ENCODE measurements at regions not wholly inside any gene's neighbourhood (a gene's known extent, or its start where the extent isn't known, plus 50 kb on each side); places are given as distances from the start of the nearest gene placed in this dataset.
"Not testable (repeated sequence)": the region's sequence is repeated elsewhere in the genome, so short reads cannot be mapped to it uniquely, and the experiment has no call there.

- H2BK20ac ChIP-seq (ENCODE audit: low read depth, low read length, poor library complexity, severe bottlenecking); H3K23me2 ChIP-seq (ENCODE audit: insufficient read length, low read depth, low read length, poor library complexity, severe bottlenecking); H4K20me1 ChIP-seq (ENCODE audit: control insufficient read depth, insufficient read depth, insufficient read length); H3K23ac ChIP-seq (ENCODE audit: insufficient read length, low read depth, low read length); H2BK5ac ChIP-seq (ENCODE audit: insufficient read length, low read length); H2BK120ac ChIP-seq (ENCODE audit: low read depth, low read length, poor library complexity, severe bottlenecking); H4K91ac ChIP-seq (ENCODE audit: insufficient read length, low read depth, low read length); DNase-seq; H3K27ac Mint-ChIP-seq; H3K4me1 Mint-ChIP-seq; H2AFZ ChIP-seq (ENCODE audit: low read length); H3K4me1 ChIP-seq (ENCODE audit: insufficient read depth, low read length); H3K9ac ChIP-seq (ENCODE audit: extremely low read depth, insufficient read length, low read length); H4K5ac ChIP-seq (ENCODE audit: insufficient read length, low read depth, low read length); H4K8ac ChIP-seq (replicated peaks; ENCODE audit: insufficient read length, low read depth, low read length); H3K27ac ChIP-seq (ENCODE audit: insufficient read length, low read depth, low read length); H3K56ac ChIP-seq (ENCODE audit: insufficient read length, low read depth, low read length); H2BK12ac ChIP-seq (ENCODE audit: insufficient read length, low read depth, low read length); H3T11ph ChIP-seq (ENCODE audit: low read length); H3K14ac ChIP-seq (ENCODE audit: insufficient read depth, low read length); H3K79me1 ChIP-seq (ENCODE audit: insufficient read depth, low read depth, low read length, poor library complexity, severe bottlenecking); H3K4me3 Mint-ChIP-seq; H3K4ac ChIP-seq (ENCODE audit: low read depth, low read length); H3K27me3 Mint-ChIP-seq (ENCODE audit: low read depth); H2AK5ac ChIP-seq (ENCODE audit: insufficient read length, low read length); H3K18ac ChIP-seq (ENCODE audit: insufficient read length, low read depth, low read length); H3K79me2 ChIP-seq (ENCODE audit: insufficient read depth, low read length); H2BK15ac ChIP-seq (ENCODE audit: low read depth, low read length); H3K27me3 ChIP-seq (ENCODE audit: insufficient read depth, low read length); H3K4me2 ChIP-seq (ENCODE audit: insufficient read depth, insufficient read length, low read length): not testable (repeated sequence)
- peaks cover 52% of the 10 kb centered on the region for H3K9me3 ChIP-seq (ENCODE audit: control insufficient read depth, low read depth, low read length)
- Mint-ChIP-seq H3K9me3 (peaks cover 59 to 63% of the 10 kb centered on the region in 2 experiments), H3K36me3 (ENCODE audit: insufficient read depth in 1 of 3, low read depth in 3 of 3) (peaks cover 6 to 13% (median 8%) of the 10 kb centered on the region in 3 experiments; a peak in 6 of 7 replicates)
- WGBS (ENCODE audit: extremely low coverage, insufficient read length, low lambda C conversion rate): no CpG with 5 or more reads among the region's 72 CpGs
These were observed 306.5 kb downstream of the TUBA3C start for GRCh38 chr13:18874875-18875789.

- not testable (repeated sequence) for H4K20me1 ChIP-seq (ENCODE audit: control insufficient read depth, insufficient read depth, insufficient read length); H3K27me3 Mint-ChIP-seq (ENCODE audit: low read depth); H2BK5ac ChIP-seq (ENCODE audit: insufficient read length, low read length); H2BK12ac ChIP-seq (ENCODE audit: insufficient read length, low read depth, low read length); H2BK15ac ChIP-seq (ENCODE audit: low read depth, low read length); H3K27ac ChIP-seq (ENCODE audit: insufficient read length, low read depth, low read length); H2BK120ac ChIP-seq (ENCODE audit: low read depth, low read length, poor library complexity, severe bottlenecking); H4K8ac ChIP-seq (replicated peaks; ENCODE audit: insufficient read length, low read depth, low read length); H3K4me3 Mint-ChIP-seq; H3K36me3 Mint-ChIP-seq (ENCODE audit: insufficient read depth in 1 of 3, low read depth in 3 of 3); H4K5ac ChIP-seq (ENCODE audit: insufficient read length, low read depth, low read length); H4K91ac ChIP-seq (ENCODE audit: insufficient read length, low read depth, low read length); H3T11ph ChIP-seq (ENCODE audit: low read length); H3K27me3 ChIP-seq (ENCODE audit: insufficient read depth, low read length); H2AFZ ChIP-seq (ENCODE audit: low read length); H3K79me1 ChIP-seq (ENCODE audit: insufficient read depth, low read depth, low read length, poor library complexity, severe bottlenecking); H3K4me1 ChIP-seq (ENCODE audit: insufficient read depth, low read length); H2AK5ac ChIP-seq (ENCODE audit: insufficient read length, low read length); H3K4me1 Mint-ChIP-seq; H3K9ac ChIP-seq (ENCODE audit: extremely low read depth, insufficient read length, low read length); H3K79me2 ChIP-seq (ENCODE audit: insufficient read depth, low read length); H3K18ac ChIP-seq (ENCODE audit: insufficient read length, low read depth, low read length); H3K4me2 ChIP-seq (ENCODE audit: insufficient read depth, insufficient read length, low read length); H3K14ac ChIP-seq (ENCODE audit: insufficient read depth, low read length); H3K27ac Mint-ChIP-seq; H3K56ac ChIP-seq (ENCODE audit: insufficient read length, low read depth, low read length); DNase-seq; H3K4ac ChIP-seq (ENCODE audit: low read depth, low read length); H3K23me2 ChIP-seq (ENCODE audit: insufficient read length, low read depth, low read length, poor library complexity, severe bottlenecking); H3K23ac ChIP-seq (ENCODE audit: insufficient read length, low read depth, low read length); H2BK20ac ChIP-seq (ENCODE audit: low read depth, low read length, poor library complexity, severe bottlenecking)
- WGBS (ENCODE audit: extremely low coverage, insufficient read length, low lambda C conversion rate): no CpG with 5 or more reads among the region's 4 CpGs
- H3K9me3 ChIP-seq (ENCODE audit: control insufficient read depth, low read depth, low read length): peaks cover 24% of the 10 kb centered on the region
- peaks cover 60 to 63% of the 10 kb centered on the region in 2 experiments for H3K9me3 Mint-ChIP-seq
These were observed 311.1 kb downstream of the TUBA3C start for GRCh38 chr13:18870557-18870956.
